NCI-H146 treated with DMSO at 0.1 percent for 48 hours (cell line): ENCODE measurements at regions not wholly inside any gene's neighbourhood (a gene's known extent, or its start where the extent isn't known, plus 50 kb on each side); places are given as distances from the start of the nearest gene placed in this dataset.
"Not testable (repeated sequence)": the region's sequence is repeated elsewhere in the genome, so short reads cannot be mapped to it uniquely, and the experiment has no call there.

Experiments used
- DNase-seq: peaks from one replicate; lab custom pipeline; 2025; ENCODE audit not compliant: unreplicated experiment; lab: John Stamatoyannopoulos, UW

DNA sequence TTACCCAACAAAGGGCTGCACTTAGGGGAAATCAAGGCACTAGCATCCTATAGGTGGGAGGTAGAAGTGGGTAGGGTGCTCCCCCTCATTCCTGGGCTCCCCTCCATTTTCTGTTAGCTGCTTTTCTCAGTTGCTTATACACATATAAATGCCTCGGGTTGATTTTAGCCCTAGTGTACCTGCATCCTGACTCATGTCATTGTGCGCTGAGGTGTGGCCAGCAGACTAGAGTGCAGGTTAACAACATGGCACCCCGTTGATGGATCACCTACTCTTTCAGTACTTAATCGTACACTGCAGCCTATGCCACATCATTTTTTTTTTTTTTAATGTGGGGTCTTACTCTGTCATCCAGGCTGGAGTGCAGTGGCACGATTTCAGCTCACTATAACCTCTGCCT, 144.0 kb upstream of the ITGB1 start:
- no peak for DNase-seq

DNA sequence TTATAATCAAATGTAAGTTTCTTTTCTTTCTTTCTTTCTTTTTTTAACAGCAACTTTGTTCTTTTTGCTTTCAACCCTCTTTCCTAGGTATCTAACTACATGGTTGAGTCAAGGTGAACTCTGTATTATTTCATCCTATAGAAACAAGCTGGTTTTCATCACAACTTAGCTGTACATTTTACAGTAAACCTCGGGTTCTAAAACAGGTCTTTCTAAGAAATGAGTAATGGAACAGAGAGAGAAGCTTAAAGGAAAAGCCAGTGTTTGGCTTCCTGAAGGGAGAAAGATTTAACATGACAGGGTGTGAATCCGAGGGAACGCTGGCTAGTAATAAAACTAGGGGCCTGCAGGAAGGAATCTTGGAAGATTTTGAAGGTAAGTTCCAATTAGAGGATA, 143.4 kb upstream of the ITGB1 start:
- no peak for DNase-seq

DNA sequence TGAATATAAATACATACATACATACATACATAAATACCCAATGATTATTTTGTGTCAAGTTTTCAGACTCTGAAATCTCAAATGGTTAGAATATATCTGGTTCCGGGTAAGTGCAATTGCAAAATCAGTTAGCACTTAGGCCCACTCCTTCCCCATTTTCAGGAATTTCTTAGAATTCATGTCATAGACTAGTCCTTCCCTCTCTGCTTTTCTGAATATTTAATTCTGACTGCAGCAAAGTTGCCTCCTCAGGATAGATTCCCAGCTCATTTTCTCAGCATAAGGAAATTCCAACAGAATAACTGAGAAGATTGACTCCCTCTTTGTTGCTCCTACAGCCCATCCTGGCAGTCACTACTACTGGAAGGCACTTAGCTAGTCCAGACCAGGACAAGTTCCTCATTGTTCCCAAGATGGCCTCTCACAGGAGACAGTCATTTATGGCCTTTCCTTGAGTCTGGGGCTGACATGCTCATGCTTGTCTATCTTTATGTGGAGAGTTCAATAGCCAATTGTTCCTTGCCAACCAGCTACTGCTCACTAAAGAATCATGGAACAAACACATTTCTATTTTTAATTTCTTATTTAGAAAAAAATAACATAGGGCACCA, 142.9 kb upstream of the ITGB1 start:
- no peak for DNase-seq

DNA sequence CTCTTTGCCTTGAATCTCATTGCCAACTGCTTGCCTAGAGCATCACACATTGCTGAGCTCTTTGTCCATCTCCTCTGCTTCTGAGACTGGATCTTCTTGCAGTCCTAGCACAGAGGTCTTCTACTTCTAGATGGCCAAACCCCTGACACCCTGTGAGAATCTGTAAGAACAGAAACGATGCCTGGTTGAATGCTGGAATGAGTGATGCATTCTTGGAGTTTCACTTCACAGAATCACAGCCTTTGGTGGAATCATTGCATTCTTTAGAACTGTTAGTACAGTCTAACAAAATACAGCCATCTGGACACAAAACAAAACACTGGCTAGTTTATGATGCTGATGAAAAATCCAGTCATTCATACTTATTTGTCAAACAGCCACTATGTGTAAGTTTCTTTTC, 141.7 kb upstream of the ITGB1 start:
- no peak for DNase-seq

DNA sequence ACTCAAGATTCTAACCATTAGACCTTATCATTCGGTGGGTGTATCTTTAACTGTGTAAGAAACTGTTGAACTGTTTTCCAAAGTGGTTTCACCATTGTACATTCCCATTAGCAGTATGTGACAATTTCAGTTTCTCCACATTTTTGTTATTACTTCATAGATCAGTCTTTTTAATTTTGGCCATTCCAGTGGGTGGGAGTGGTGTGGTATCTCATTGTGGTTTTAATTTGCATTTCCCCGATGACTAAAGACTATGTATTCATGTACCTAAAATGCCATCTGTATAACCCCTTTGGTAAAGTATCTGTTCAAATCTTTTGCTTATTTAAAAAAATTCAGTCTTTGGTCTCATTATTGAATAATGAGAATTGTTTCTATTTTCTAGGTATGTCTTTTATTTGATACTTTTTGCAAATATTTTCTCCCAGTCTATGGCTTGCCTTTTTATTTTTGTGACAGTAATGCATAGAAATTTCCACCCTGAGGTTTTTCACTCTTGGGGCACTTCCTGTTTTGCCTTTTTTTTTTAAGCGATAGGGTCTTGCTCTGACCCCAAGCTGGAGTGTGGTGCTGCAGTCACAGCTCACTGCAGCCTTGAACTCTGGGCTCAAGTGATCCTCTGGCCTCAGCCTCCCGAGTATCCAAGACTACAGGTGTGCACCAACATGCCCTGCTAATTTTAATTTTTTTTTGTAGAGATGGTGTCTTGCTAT, 141.1 kb upstream of the ITGB1 start:
- no peak for DNase-seq

DNA sequence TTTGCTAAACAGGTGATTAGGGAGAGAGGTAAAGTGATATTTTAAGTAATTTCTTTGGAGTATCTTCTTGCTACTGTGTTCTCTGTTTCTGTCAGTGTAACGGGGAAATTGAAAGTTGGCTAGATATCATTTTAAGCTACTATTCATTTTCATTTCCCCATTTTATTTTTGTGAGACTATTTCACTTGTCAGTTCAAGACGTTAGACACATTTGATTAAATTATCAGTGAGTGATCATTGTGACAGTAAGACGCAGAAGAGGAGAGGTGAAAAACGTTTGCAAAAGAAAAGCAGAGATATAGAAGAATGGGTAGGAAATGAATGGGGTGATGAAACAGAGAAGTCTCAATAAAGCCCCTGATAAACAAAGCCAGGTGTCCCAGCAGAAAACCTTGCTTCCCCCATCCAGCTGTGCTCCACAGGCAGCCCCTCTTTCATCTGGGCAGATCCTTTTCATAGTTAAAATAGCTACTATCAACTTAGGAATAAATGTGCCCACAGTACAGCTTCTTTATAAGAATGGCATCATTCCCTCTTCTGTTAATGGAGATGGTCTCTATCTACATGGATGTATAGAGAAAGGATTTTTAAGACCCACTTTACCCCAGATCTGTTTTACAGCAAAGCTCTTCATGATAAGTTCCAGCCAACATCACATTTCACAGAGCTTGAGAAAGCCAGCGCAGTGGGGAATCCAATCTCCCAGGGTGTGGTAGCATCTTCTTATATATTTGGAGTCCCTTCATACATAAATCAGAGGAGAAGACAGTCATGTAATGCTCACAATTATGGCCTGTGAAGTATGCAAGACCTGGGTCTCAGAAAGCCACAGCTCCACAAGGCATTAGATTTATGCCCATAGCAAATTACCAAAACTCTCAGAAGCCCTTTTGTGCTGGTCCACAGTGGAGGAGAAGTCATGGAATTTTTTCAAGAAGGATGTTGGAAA, 138.1 kb upstream of the ITGB1 start:
- DNase-seq, result no peak

DNA sequence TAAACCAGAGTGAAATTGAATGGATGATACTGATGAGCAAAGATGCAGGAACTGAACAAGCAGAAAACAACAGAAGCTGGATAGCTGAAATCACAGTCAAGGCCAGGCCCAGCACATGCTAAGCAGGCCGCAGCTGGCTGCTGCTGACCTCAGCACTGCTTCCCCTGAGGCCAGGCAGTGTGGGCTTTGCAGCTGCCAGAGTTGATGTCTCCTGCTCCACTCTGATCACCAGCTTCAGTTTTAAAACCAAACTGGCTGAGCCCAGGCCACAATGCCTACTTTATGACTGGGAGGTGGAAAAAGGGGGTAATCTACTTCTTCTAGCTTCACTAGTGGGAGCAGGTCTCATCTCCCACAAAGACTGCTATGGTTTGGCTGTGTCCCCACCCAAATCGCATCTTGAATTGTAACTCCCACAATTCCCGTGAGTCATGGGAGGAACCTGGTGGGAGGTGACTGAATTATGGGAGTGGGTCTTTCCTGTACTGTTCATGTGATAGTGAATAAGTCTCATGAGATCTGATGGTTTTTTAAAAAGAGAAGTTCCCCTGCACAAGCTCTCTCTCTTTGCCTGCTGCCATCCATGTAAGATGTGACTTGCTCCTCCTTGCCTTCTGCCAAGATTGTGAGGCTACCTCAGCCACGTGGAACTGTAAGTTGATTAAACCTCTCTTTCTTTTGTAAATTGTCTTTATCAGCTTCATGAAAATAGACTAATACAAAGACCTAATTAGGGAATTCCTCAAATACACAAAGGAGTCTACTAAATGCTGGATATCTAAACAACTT, 136.4 kb upstream of the ITGB1 start:
- no peak for DNase-seq

DNA sequence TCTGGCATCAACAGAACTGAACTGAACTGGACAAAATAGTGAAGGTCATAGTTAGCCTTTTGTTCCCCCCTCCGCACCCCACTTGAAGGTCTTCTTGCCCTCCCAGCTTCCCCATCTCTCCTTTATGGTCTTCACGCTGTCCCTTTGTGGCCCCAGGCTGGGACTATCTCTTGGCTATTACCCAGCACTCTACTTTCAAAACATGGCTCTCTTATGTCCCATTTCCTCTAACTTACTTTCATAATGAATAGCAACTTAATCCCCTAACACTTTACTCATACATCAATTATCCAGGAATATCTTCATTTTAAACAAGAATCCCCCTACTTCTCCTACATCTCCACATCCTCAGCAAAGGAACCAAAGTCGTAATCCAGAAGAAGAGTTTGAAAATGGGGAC, 135.3 kb upstream of the ITGB1 start:
- no peak for DNase-seq

DNA sequence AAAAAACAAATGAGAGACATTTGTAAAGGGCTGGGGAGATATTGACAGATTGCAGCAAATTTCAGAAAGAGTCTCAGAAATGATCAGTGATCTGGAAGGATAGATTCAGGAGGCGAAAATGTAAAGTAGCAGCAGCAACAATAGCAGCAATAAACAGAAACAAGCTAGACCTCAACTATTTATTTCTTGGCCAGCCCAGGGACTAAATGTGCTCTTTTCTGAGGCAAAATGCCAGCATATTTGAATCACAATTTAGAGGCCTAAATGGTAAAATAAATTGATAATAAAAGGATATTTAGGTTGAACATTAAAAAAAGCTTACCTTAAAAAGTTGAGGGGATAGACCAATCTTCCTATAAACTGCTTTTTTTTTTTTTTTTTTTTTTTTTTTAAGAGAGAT, 134.6 kb upstream of the ITGB1 start:
- DNase-seq, result no peak

DNA sequence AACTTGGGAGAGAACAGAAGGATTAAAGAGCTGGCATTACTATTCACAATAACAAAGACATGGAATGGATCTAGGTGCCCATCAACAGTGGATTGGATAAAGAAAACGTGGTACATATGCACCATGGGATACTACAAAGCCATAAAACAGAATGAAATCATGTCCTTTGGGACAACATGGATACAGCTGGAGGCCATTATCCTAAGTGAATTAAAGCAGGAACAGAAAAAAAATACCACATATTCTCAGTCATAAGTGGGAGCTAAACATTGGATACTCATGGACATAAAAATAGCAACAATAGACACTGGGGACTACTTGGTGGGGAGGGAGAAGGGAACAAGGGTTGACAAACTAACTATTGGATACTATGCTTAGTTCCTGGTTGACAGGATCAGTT, 133.2 kb upstream of the ITGB1 start:
- no peak for DNase-seq

DNA sequence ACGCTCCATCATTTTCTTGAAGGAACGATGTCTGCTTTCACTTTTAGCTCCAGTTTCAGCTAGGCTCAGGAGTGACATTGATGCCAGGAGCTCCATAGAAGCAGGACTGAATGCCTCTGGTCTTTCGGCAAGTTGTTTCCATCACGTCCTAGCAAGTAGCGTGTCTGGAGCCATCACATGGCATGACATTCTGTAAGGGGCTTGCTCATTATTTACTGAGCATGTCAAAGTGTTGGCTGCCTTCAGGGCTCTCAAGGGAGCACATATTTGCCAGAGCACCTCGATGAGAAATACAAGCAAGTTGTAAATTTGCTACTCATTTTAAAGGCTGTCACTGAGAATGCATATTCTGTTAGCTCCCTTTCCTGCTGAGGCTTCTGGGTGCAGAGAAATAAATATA, 131.0 kb upstream of the ITGB1 start:
- no peak for DNase-seq

DNA sequence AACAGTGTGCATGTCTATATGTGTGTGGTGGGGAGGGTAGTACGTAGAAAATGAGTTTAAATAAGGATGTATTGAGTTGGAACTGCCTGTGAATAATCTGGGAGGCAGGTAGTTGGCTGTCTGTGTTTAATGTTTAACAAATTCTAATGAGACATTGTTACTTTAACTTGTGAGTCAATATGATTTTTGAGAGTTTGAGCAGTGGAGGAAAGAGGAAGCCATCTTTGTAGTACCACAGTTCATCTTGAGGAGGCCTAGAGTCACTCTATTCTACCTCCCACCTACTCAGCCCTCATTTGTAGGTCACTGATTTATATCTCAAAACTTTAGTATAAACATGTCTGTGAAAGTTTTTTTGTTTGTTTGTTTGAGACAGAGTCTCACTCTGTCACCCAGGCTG, 129.9 kb upstream of the ITGB1 start:
- no peak for DNase-seq

DNA sequence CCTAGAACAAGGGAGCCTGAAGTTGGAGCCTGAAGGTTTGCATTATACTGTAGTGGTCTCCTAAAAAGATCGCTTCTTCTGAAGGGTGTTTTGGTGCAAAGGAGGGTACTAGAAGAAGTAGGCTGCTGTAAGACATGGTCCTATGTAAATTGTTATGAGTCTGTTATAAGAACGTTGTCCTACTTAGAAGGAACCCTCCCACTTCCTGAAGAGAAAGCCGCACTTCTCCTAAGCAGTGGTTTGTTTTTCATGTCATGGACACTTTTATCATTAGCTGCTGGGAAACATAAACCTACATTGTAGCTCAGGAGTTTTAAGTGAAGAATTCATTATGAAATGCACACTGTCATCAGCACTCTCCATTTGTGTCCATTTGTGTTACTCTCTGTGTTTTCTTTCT, 129.1 kb upstream of the ITGB1 start:
- no peak for DNase-seq

DNA sequence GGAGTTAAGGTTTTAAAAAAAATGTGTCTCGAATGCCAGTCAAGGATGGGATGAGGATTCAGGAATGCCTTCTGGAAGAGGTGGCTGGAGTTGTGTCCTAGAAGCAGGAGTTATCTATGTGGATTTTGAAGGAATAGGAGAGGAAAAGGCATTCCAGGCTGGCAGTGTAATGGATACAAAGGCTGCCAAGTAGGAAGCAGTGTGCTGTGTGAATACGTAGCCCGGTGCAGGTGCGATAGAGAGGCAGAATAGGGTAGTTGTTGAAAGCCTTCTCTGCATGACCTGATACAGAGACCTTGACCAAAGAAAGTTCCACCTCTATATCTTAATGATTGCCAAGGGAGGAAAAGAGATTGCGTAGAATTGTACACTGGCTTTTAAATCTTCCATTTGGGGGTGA, 128.1 kb upstream of the ITGB1 start:
- DNase-seq, result no peak

DNA sequence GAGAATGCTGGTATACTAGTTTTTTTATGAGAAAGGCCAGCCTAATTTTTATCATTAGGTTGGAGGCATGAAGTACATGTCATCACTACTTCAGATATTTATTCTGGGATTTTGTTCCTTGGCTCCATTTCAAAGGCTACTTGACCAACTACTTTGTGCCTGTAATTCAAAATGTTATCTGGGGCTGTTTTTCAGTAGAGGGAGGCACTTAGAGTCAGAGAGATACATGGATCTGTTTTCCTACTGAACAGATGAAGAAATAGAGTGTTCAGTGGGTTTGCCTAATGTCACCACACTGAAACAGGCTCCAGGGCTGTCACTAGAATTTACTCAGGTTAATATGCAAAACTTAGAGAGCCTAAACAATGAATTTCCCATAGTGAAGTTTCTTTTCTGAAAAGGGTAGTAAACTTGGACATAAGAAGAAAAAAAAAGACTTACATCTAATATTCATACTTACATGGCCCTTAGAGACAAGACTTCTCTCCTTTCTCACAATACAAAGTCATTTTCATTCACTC, 127.3 kb upstream of the ITGB1 start:
- DNase-seq, result no peak

DNA sequence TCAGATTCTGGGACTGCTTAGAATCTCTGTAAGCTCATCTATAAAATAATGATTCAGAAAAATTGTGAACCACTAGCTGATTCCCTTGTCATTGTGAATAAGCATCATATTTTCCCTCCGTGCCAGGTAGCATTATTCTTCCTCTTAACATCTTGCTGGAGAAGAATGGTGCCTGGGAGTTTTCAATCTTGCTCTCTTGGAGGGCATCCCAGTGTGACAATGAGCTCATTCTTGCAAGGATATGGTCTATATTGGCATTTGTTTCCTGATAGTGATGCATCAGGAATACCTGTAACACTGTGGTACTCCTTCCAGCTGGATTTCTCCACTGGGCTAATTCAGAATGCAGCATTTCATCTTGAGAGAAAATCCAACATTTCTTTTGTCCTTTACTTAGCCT, 126.4 kb upstream of the ITGB1 start:
- no peak for DNase-seq

DNA sequence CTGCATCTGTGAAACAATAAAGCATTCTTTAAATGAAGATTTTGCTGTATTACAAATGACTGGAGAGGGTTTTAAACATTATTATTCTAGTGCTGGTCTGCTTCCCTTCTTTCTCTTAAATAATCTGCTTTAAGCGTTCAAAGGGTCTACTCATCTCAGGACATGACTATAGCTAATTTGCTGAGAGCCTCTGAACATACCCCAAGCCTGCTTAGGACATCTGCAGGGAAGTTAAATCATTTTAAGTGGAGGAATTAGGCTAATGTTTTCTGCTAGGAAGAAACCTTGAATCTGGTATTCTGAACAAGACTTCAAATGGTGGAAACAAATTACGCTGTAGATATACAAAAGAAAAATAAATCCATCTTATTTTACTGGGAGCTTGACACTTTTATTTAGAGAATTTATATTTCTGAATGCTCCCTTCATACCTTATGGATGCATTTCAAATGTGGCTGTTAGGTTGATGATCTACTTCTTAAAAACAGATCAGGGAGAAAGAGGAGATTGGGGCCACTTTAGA, 124.4 kb upstream of the ITGB1 start:
- DNase-seq, result no peak

DNA sequence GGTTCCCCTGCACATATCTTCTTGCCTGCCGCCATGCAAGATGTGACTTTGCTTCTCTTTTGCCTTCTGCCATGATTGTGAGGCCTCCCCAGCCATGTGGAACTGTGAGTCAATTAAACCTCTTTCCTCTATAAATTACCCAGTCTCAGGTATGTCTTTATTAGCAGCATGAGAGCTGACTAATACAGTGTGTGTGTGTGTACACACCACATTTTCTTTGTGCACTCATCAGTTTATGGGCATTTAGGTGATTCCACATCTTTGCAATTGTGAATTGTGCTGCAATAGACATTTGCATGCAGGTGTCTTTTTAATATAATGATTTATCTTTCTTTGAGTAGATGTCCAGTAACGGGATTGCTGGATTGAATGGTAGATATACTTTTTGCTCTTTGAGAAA, 122.4 kb upstream of the ITGB1 start:
- not testable (repeated sequence) for DNase-seq

DNA sequence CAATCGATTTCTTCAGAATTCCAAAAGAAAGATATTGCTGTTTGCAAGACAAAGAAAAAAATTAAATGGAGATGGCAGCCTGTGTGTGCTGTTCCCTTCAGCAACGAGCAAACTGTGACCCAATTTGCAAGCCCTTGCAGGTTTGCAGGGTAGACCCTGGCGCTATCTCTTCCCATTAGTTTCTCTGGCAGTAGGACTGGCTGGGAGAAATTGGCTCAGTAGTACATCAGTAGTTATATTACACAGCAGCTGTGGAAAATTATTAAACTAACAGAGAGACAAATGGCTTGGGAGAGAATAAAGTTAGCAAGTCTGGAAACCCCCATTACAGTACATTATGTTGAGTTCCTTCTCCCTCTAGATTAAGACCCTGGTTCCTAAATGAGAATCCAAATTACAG, 116.4 kb upstream of the ITGB1 start:
- DNase-seq, result no peak

DNA sequence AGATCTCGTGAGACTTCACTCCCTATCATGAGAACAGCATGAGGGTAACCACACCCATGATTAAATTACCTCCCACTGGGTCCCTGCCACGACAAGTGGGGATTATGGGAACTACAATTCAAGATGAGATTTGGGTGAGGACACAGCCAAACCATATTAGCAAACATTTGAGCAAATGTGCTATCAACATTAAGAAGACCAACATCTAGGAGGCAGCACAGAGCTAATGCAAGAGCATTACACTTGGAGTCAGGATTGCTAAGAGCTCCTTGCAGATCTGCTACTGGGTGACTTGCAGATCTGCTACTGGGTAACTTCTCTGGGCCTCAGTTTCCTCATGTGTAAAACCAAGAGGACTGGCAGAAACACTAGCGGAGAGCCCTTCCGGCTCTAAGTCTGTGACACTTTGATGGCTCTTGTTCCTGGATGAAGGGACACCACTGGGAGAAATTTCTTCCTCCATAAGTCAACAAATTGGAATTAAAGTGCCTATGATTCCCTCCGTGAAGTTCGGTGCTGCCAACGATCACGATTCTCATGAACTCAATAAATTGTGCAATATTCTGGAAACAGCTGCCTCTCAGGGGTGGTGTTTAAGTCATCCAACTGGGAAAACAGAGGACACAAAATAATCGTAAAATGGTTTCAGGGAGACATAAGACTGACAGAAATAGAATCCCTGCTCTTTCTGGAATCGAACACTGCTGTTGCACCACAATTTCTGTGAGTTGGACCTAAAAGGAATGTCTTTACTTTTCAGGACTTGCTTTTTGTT, 115.8 kb upstream of the ITGB1 start:
- DNase-seq, result no peak
